ENCODE measurements at regions not wholly inside any gene's neighbourhood (a gene's known extent, or its start where the extent isn't known, plus 50 kb on each side); places are given as distances from the start of the nearest gene placed in this dataset.

DNA sequence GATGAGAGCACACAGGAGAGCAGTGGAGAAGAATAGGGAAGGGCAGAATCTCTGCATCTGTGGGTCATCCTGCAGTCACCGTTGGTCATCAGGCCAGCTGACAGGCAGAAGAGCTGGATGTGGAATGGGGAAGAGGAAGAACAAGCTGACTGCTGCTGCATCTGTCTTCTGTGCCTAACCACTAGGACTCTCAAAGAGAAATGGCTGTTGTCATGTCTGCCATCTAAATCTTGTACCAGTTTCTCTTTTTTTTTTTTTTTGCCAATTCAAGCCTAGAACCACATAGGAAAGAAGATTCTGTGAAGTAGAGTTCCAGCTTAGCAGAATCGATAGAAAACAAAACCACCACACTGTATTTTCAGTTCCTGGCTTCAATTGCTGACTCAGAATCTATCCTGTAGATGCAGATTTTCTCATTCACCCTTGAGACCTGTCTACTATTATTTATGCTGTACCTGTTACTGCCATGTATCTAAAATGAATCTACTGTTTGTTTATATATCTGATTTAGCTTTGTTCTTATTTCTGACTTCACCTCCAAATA, 421.9 kb upstream of the PRICKLE1 start:
- intact Hi-C loops (cut with micrococcal nuclease) = no loop called here
- H3K9me3 Mint-ChIP-seq = peaks cover 2 to 9% (median 8%) of the 10 kb centered on the region in 7 donors
- 45% methylated on average over 1 of the region's 2 CpGs for WGBS (ENCODE audit: insufficient coverage)

DNA sequence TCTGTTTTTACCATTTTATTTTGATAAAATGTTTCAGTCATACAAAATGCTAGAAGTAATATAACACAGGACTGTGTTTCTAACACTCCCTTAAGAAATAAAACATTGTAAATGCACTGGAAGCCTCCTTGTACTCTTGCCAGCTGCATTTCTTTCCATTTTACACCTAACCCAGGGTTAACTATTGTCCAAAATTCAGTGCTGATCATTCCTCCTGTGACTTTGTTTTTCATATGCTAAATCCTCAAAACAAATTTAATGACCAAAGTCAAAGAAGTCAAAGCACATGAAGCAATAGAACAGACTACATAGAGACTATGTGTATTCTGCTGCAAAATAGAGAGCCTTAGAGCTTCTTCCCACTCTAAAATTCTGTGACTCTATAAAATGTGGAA, 420.3 kb upstream of the PRICKLE1 start:
- Histone ChIP-seq H3K79me2 (ENCODE audit: insufficient read depth, low read length) (no peaks in the 10 kb centered on the region), H3K4me1 (ENCODE audit: control insufficient read depth in 1 of 2, insufficient read depth in 2 of 2, low read length in 2 of 2) (no peaks in the 10 kb centered on the region), H3K4me2 (replicated peaks; ENCODE audit: extremely low read depth, low read length, poor library complexity, severe bottlenecking) (no peak overlapping the region), H3K36me3 (replicated peaks in 1 of 2; ENCODE audit: control insufficient read depth in 1 of 2, insufficient read depth in 2 of 2, low read length in 2 of 2) (no peaks in the 10 kb centered on the region), H3K27ac (ENCODE audit: low read depth in 1 of 2, low read length in 2 of 2) (no peak overlapping the region), H3K4me3 (replicated peaks in 1 of 3; ENCODE audit: low read depth in 2 of 3, low read length in 3 of 3) (no peak overlapping the region), H3K27me3 (ENCODE audit: control insufficient read depth in 2 of 2, insufficient read depth in 2 of 2, low read length in 2 of 2) (no peaks in the 10 kb centered on the region), H2AFZ (ENCODE audit: insufficient read depth, low read depth, low read length, poor library complexity, severe bottlenecking) (no peak overlapping the region), H4K20me1 (ENCODE audit: insufficient read depth, low read length) (no peaks in the 10 kb centered on the region), H3K9me3 (replicated peaks in 1 of 2; ENCODE audit: control insufficient read depth in 1 of 2, insufficient read depth in 1 of 2, low read length in 2 of 2) (no peaks in the 10 kb centered on the region), H3K9ac (ENCODE audit: insufficient read depth, low read length, poor library complexity, severe bottlenecking) (no peak overlapping the region)
- DNase-seq = no peak
- no peak overlapping the region for H3K27ac Mint-ChIP-seq
- H3K27me3 Mint-ChIP-seq (ENCODE audit: low read depth in 3 of 3) = peaks cover 0 to 2% (median 0%) of the 10 kb centered on the region in 3 donors
- H3K36me3 Mint-ChIP-seq = no peaks in the 10 kb centered on the region
- H3K9me3 Mint-ChIP-seq = peaks cover 0 to 5% (median 2%) of the 10 kb centered on the region in 7 donors
- H3K4me3 Mint-ChIP-seq = no peak overlapping the region
- intact Hi-C loops (cut with micrococcal nuclease) = no loop called here
- TF ChIP-seq, protein P1, sequence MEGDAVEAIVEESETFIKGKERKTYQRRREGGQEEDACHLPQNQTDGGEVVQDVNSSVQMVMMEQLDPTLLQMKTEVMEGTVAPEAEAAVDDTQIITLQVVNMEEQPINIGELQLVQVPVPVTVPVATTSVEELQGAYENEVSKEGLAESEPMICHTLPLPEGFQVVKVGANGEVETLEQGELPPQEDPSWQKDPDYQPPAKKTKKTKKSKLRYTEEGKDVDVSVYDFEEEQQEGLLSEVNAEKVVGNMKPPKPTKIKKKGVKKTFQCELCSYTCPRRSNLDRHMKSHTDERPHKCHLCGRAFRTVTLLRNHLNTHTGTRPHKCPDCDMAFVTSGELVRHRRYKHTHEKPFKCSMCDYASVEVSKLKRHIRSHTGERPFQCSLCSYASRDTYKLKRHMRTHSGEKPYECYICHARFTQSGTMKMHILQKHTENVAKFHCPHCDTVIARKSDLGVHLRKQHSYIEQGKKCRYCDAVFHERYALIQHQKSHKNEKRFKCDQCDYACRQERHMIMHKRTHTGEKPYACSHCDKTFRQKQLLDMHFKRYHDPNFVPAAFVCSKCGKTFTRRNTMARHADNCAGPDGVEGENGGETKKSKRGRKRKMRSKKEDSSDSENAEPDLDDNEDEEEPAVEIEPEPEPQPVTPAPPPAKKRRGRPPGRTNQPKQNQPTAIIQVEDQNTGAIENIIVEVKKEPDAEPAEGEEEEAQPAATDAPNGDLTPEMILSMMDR (IDR thresholded peaks at IDR 0.05) = no peak
- H3K4me1 Mint-ChIP-seq = no peaks in the 10 kb centered on the region

More for the DNA sequence above, 421.9 kb upstream of the PRICKLE1 start:
- Histone ChIP-seq H3K9me3 (replicated peaks in 1 of 2; ENCODE audit: control insufficient read depth in 1 of 2, insufficient read depth in 1 of 2, low read length in 2 of 2) (peaks cover 0 to 7% of the 10 kb centered on the region in 2 donors), H4K20me1 (ENCODE audit: insufficient read depth, low read length) (no peaks in the 10 kb centered on the region), H3K79me2 (ENCODE audit: insufficient read depth, low read length) (no peaks in the 10 kb centered on the region), H3K27ac (ENCODE audit: low read depth in 1 of 2, low read length in 2 of 2) (no peak overlapping the region), H3K27me3 (ENCODE audit: control insufficient read depth in 2 of 2, insufficient read depth in 2 of 2, low read length in 2 of 2) (no peaks in the 10 kb centered on the region), H2AFZ (ENCODE audit: insufficient read depth, low read depth, low read length, poor library complexity, severe bottlenecking) (no peak overlapping the region), H3K36me3 (replicated peaks in 1 of 2; ENCODE audit: control insufficient read depth in 1 of 2, insufficient read depth in 2 of 2, low read length in 2 of 2) (no peaks in the 10 kb centered on the region), H3K4me3 (replicated peaks in 1 of 3; ENCODE audit: low read depth in 2 of 3, low read length in 3 of 3) (no peak overlapping the region), H3K4me1 (ENCODE audit: control insufficient read depth in 1 of 2, insufficient read depth in 2 of 2, low read length in 2 of 2) (no peaks in the 10 kb centered on the region), H3K9ac (ENCODE audit: insufficient read depth, low read length, poor library complexity, severe bottlenecking) (no peak overlapping the region), H3K4me2 (replicated peaks; ENCODE audit: extremely low read depth, low read length, poor library complexity, severe bottlenecking) (no peak overlapping the region)
- no peak for DNase-seq
- no peaks in the 10 kb centered on the region for H3K27me3 Mint-ChIP-seq (ENCODE audit: low read depth in 3 of 3)
- no peaks in the 10 kb centered on the region for H3K36me3 Mint-ChIP-seq
- H3K4me1 Mint-ChIP-seq = no peaks in the 10 kb centered on the region
- TF ChIP-seq, protein P1 (IDR thresholded peaks at IDR 0.05) = no peak
- no peak overlapping the region for H3K4me3 Mint-ChIP-seq
- no peak overlapping the region for H3K27ac Mint-ChIP-seq
